ENCODE measurements at regions not wholly inside any gene's neighbourhood (a gene's known extent, or its start where the extent isn't known, plus 50 kb on each side); places are given as distances from the start of the nearest gene placed in this dataset.

- dilution Hi-C loops (cut with MboI; ENCODE audit: extremely low pct_ligation_motif_present, low sequenced_read_pairs): no loop called here
- POLR2A ChIA-PET: no interaction called here
These were observed 159.1 kb downstream of the LIG4 start for GRCh38 chr13:108056278-108056677.

GRCh38 chr13:108049211-108049610 lies 166.1 kb downstream of the LIG4 start:
- no peak for DNase-seq (ENCODE audit: low read depth, low spot score)
- no peaks in the 10 kb centered on the region for H3K79me2 ChIP-seq (ENCODE audit: control insufficient read depth, insufficient read depth, low read length)
- no peaks in the 10 kb centered on the region for H3K9me1 ChIP-seq (replicated peaks; ENCODE audit: control insufficient read depth, extremely low read depth, insufficient read depth, low read length)
- H3K9me3 ChIP-seq (replicated peaks; ENCODE audit: control insufficient read depth, insufficient read depth, low read length): no peaks in the 10 kb centered on the region
- intact Hi-C loops (cut with micrococcal nuclease): no loop called here
- FAIRE-seq: no peak
- TF ChIP-seq JUN (IDR thresholded peaks at IDR 0.05; ENCODE audit: borderline replicate concordance, insufficient read depth, insufficient read length, low read depth) (no peak), CTCF (IDR thresholded peaks at IDR 0.05; ENCODE audit: extremely low read depth in 1 of 2, insufficient read depth in 1 of 2, low read depth in 1 of 2, low read length in 2 of 2) (no peak), POLR2AphosphoS5 (IDR thresholded peaks at IDR 0.05; ENCODE audit: insufficient read depth, low read depth, low read length) (no peak), POLR2A (IDR thresholded peaks at IDR 0.05; ENCODE audit: low read depth, low read length) (no peak), EZH2 (IDR thresholded peaks at IDR 0.05; ENCODE audit: borderline replicate concordance, low read depth, low read length, severe bottlenecking) (no peak), GATA2 (IDR thresholded peaks at IDR 0.05; ENCODE audit: insufficient read depth, insufficient read length, low read depth, low read length) (no peak), MAX (IDR thresholded peaks at IDR 0.05; ENCODE audit: insufficient read depth, insufficient read length) (no peak)
- no peak overlapping the region for H3K4me2 ChIP-seq (ENCODE audit: insufficient read depth, low read length)
- H3K27me3 ChIP-seq (ENCODE audit: control insufficient read depth in 2 of 2, insufficient read depth in 2 of 2, low read length in 2 of 2): no peaks in the 10 kb centered on the region
- BruUV-seq (replicated peaks): no TSS peak
- no peak overlapping the region for H3K27ac ChIP-seq (ENCODE audit: insufficient read depth, low read depth, low read length)
- no peak overlapping the region for H3K9ac ChIP-seq (replicated peaks; ENCODE audit: extremely low read depth, insufficient read depth, low read length)
- dilution Hi-C loops (cut with MboI; ENCODE audit: extremely low pct_ligation_motif_present, low sequenced_read_pairs): no loop called here
- H4K20me1 ChIP-seq (replicated peaks; ENCODE audit: control insufficient read depth, extremely low read depth, insufficient read depth, low read length): no peaks in the 10 kb centered on the region
- ChIA-PET CTCF (no interaction called here), POLR2A (no interaction called here)
- H3K4me1 ChIP-seq (ENCODE audit: control insufficient read depth, extremely low read depth, insufficient read depth, low read length): no peaks in the 10 kb centered on the region
- no peak overlapping the region for H3K4me3 ChIP-seq (replicated peaks in 1 of 3; ENCODE audit: insufficient read depth in 1 of 3, low read depth in 1 of 3, low read length in 3 of 3)
- no peak overlapping the region for H2AFZ ChIP-seq (ENCODE audit: low read depth, low read length)
- H3K36me3 ChIP-seq (ENCODE audit: control insufficient read depth in 2 of 2, extremely low read depth in 1 of 2, insufficient read depth in 2 of 2, low read length in 2 of 2): no peaks in the 10 kb centered on the region

More at GRCh38 chr13:108056278-108056677, 159.1 kb downstream of the LIG4 start:
- CTCF ChIA-PET: no interaction called here
- Histone ChIP-seq H3K9me3 (replicated peaks; ENCODE audit: control insufficient read depth, insufficient read depth, low read length) (no peaks in the 10 kb centered on the region), H3K9ac (replicated peaks; ENCODE audit: extremely low read depth, insufficient read depth, low read length) (no peak overlapping the region), H3K27me3 (ENCODE audit: control insufficient read depth in 2 of 2, insufficient read depth in 2 of 2, low read length in 2 of 2) (no peaks in the 10 kb centered on the region), H2AFZ (ENCODE audit: low read depth, low read length) (no peak overlapping the region), H3K4me3 (replicated peaks in 1 of 3; ENCODE audit: insufficient read depth in 1 of 3, low read depth in 1 of 3, low read length in 3 of 3) (no peak overlapping the region), H3K4me2 (ENCODE audit: insufficient read depth, low read length) (no peak overlapping the region), H3K36me3 (ENCODE audit: control insufficient read depth in 2 of 2, extremely low read depth in 1 of 2, insufficient read depth in 2 of 2, low read length in 2 of 2) (no peaks in the 10 kb centered on the region), H3K79me2 (ENCODE audit: control insufficient read depth, insufficient read depth, low read length) (no peaks in the 10 kb centered on the region), H3K27ac (ENCODE audit: insufficient read depth, low read depth, low read length) (no peak overlapping the region), H3K4me1 (ENCODE audit: control insufficient read depth, extremely low read depth, insufficient read depth, low read length) (no peaks in the 10 kb centered on the region), H4K20me1 (replicated peaks; ENCODE audit: control insufficient read depth, extremely low read depth, insufficient read depth, low read length) (no peaks in the 10 kb centered on the region), H3K9me1 (replicated peaks; ENCODE audit: control insufficient read depth, extremely low read depth, insufficient read depth, low read length) (no peaks in the 10 kb centered on the region)
- TF ChIP-seq POLR2AphosphoS5 (IDR thresholded peaks at IDR 0.05; ENCODE audit: insufficient read depth, low read depth, low read length): no peak
- no peak for TF ChIP-seq MYC (IDR thresholded peaks at IDR 0.05; ENCODE audit: low read depth, low read length)
- no peak for TF ChIP-seq MAX (IDR thresholded peaks at IDR 0.05; ENCODE audit: insufficient read depth, insufficient read length)
- no peak for TF ChIP-seq POLR2A (IDR thresholded peaks at IDR 0.05; ENCODE audit: low read depth, low read length)
- peak; percentile 18 for FAIRE-seq
- BruUV-seq (replicated peaks): no TSS peak
- intact Hi-C loops (cut with micrococcal nuclease): no loop called here
- DNase-seq (ENCODE audit: low read depth, low spot score): no peak
